ENCODE measurements at regions not wholly inside any gene's neighbourhood (a gene's known extent, or its start where the extent isn't known, plus 50 kb on each side); places are given as distances from the start of the nearest gene placed in this dataset.

DNA sequence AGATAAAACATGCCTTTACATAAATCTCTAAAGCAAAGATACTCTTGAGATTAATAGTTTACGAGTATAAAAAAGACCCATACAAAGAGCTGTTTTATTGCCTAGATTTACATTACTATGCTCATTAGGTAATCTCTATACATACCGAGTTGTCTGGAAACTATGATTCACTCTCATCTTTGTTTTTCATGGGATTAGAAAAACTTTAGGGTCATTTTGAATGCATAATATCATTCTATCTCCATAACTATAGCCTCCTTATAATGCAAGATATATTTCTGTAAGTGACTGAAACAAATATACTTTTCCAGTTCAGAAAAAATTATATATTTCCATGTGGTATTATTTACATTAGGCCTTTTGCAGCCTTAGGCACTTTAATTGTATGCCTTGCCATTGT, 1088.7 kb upstream of the ARRDC3 start:
- no peaks in the 10 kb centered on the region for H3K27me3 ChIP-seq (ENCODE audit: control insufficient read depth in 2 of 2, insufficient read depth in 1 of 2, low read length in 1 of 2)
- H3K4me1 ChIP-seq (ENCODE audit: control insufficient read depth in 2 of 2, insufficient read depth in 2 of 2, low read length in 2 of 2): no peaks in the 10 kb centered on the region
- WGBS: 94% methylated on average over 2 of the region's 2 CpGs
- H3K9me3 ChIP-seq (ENCODE audit: control insufficient read depth in 2 of 2, insufficient read depth in 1 of 2, low read length in 1 of 2): peaks cover 0 to 3% of the 10 kb centered on the region in 2 donors
- no peaks in the 10 kb centered on the region for H3K36me3 ChIP-seq (ENCODE audit: control insufficient read depth in 2 of 2, insufficient read depth in 2 of 2, low read length in 1 of 2)
- no peak overlapping the region for H3K4me3 ChIP-seq (ENCODE audit: low read length in 2 of 2)
- DNase-seq (ENCODE audit: low read depth in 6 of 9, low spot score in 9 of 9): no peak
- H3K27ac ChIP-seq (ENCODE audit: low read depth in 1 of 2, low read length in 1 of 2): no peak overlapping the region

DNA sequence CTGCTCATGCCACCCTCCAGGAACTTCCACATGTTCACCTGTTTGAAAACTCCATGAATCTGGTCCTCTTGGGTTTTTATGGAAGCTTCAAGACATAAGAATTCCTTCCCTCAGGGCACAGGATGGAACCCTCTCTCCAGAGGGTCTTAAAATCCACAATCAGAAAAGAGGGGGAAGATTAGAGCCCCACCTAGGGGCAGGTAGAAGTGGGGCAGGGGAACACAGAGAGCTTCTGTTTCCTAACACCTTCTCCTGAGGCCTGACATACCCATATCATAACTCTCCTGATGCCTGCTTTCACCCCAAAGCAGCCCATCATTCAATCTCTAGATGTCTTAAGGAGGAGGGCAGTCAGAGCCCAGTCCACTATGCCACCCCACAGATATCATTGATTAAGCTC, 1087.7 kb upstream of the ARRDC3 start:
- Histone ChIP-seq H3K27ac (ENCODE audit: low read depth in 1 of 2, low read length in 1 of 2) (no peak overlapping the region), H3K4me1 (ENCODE audit: control insufficient read depth in 2 of 2, insufficient read depth in 2 of 2, low read length in 2 of 2) (no peaks in the 10 kb centered on the region), H3K9me3 (ENCODE audit: control insufficient read depth in 2 of 2, insufficient read depth in 1 of 2, low read length in 1 of 2) (peaks cover 0 to 3% of the 10 kb centered on the region in 2 donors), H3K27me3 (ENCODE audit: control insufficient read depth in 2 of 2, insufficient read depth in 1 of 2, low read length in 1 of 2) (no peaks in the 10 kb centered on the region), H3K36me3 (ENCODE audit: control insufficient read depth in 2 of 2, insufficient read depth in 2 of 2, low read length in 1 of 2) (no peaks in the 10 kb centered on the region), H3K4me3 (ENCODE audit: low read length in 2 of 2) (no peak overlapping the region)
- no peak for DNase-seq (ENCODE audit: low read depth in 6 of 9, low spot score in 9 of 9)

- H3K27ac ChIP-seq (ENCODE audit: low read depth in 1 of 2, low read length in 1 of 2): no peak overlapping the region
- WGBS: 73% methylated on average over 4 of the region's 4 CpGs
Measured at GRCh38 chr5:92468295-92468694, 1085.2 kb upstream of the ARRDC3 start.

DNA sequence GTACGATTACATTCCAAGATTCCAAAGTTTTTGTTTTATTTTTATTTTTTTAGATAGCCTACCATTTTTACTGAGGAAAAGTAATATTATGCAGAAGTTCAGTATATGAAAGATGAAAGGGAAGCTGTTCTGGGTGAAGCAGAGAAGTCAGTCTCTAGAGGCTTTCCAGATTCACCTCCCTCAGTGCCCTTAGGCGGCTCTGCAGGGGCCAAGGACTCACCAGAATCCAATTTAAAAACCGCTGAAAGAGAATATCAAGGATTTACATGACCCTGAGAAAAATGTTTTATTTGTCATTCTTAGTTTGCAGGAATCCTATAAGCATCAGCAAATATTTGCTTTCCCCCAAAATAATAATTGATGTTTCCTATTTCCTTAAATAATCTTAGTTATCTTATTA, 1084.6 kb upstream of the ARRDC3 start:
- no peak for DNase-seq (ENCODE audit: low read depth in 6 of 9, low spot score in 9 of 9)
- no peaks in the 10 kb centered on the region for H3K27me3 ChIP-seq (ENCODE audit: control insufficient read depth in 2 of 2, insufficient read depth in 1 of 2, low read length in 1 of 2)
- no peaks in the 10 kb centered on the region for H3K36me3 ChIP-seq (ENCODE audit: control insufficient read depth in 2 of 2, insufficient read depth in 2 of 2, low read length in 1 of 2)
- H3K27ac ChIP-seq (ENCODE audit: low read depth in 1 of 2, low read length in 1 of 2): no peak overlapping the region
- no peaks in the 10 kb centered on the region for H3K9me3 ChIP-seq (ENCODE audit: control insufficient read depth in 2 of 2, insufficient read depth in 1 of 2, low read length in 1 of 2)
- 79% methylated on average over 3 of the region's 3 CpGs for WGBS
- H3K4me1 ChIP-seq (ENCODE audit: control insufficient read depth in 2 of 2, insufficient read depth in 2 of 2, low read length in 2 of 2): no peaks in the 10 kb centered on the region
- H3K4me3 ChIP-seq (ENCODE audit: low read length in 2 of 2): no peak overlapping the region

More at GRCh38 chr5:92468295-92468694, 1085.2 kb upstream of the ARRDC3 start:
- no peaks in the 10 kb centered on the region for H3K36me3 ChIP-seq (ENCODE audit: control insufficient read depth in 2 of 2, insufficient read depth in 2 of 2, low read length in 1 of 2)
- H3K4me1 ChIP-seq (ENCODE audit: control insufficient read depth in 2 of 2, insufficient read depth in 2 of 2, low read length in 2 of 2): no peaks in the 10 kb centered on the region
- H3K9me3 ChIP-seq (ENCODE audit: control insufficient read depth in 2 of 2, insufficient read depth in 1 of 2, low read length in 1 of 2): no peaks in the 10 kb centered on the region
- no peaks in the 10 kb centered on the region for H3K27me3 ChIP-seq (ENCODE audit: control insufficient read depth in 2 of 2, insufficient read depth in 1 of 2, low read length in 1 of 2)
- no peak overlapping the region for H3K4me3 ChIP-seq (ENCODE audit: low read length in 2 of 2)
- DNase-seq (ENCODE audit: low read depth in 6 of 9, low spot score in 9 of 9): no peak

GRCh38 chr5:92460505-92460904, 1077.4 kb upstream of the ARRDC3 start:
- no peaks in the 10 kb centered on the region for H3K36me3 ChIP-seq (ENCODE audit: control insufficient read depth in 2 of 2, insufficient read depth in 2 of 2, low read length in 1 of 2)
- DNase-seq (ENCODE audit: low read depth in 6 of 9, low spot score in 9 of 9): no peak
- 76% methylated on average over 2 of the region's 2 CpGs for WGBS
- no peaks in the 10 kb centered on the region for H3K4me1 ChIP-seq (ENCODE audit: control insufficient read depth in 2 of 2, insufficient read depth in 2 of 2, low read length in 2 of 2)
- no peaks in the 10 kb centered on the region for H3K27me3 ChIP-seq (ENCODE audit: control insufficient read depth in 2 of 2, insufficient read depth in 1 of 2, low read length in 1 of 2)
- H3K4me3 ChIP-seq (ENCODE audit: low read length in 2 of 2): no peak overlapping the region
- no peaks in the 10 kb centered on the region for H3K9me3 ChIP-seq (ENCODE audit: control insufficient read depth in 2 of 2, insufficient read depth in 1 of 2, low read length in 1 of 2)
- no peak overlapping the region for H3K27ac ChIP-seq (ENCODE audit: low read depth in 1 of 2, low read length in 1 of 2)

GRCh38 chr5:92459654-92460053, 1076.5 kb upstream of the ARRDC3 start:
- no peak overlapping the region for H3K4me3 ChIP-seq (ENCODE audit: low read length in 2 of 2)
- H3K27ac ChIP-seq (ENCODE audit: low read depth in 1 of 2, low read length in 1 of 2): no peak overlapping the region
- H3K27me3 ChIP-seq (ENCODE audit: control insufficient read depth in 2 of 2, insufficient read depth in 1 of 2, low read length in 1 of 2): no peaks in the 10 kb centered on the region
- no peaks in the 10 kb centered on the region for H3K4me1 ChIP-seq (ENCODE audit: control insufficient read depth in 2 of 2, insufficient read depth in 2 of 2, low read length in 2 of 2)
- no peaks in the 10 kb centered on the region for H3K9me3 ChIP-seq (ENCODE audit: control insufficient read depth in 2 of 2, insufficient read depth in 1 of 2, low read length in 1 of 2)
- WGBS: 89% methylated on average over 1 of the region's 1 CpG
- DNase-seq (ENCODE audit: low read depth in 6 of 9, low spot score in 9 of 9): no peak
- no peaks in the 10 kb centered on the region for H3K36me3 ChIP-seq (ENCODE audit: control insufficient read depth in 2 of 2, insufficient read depth in 2 of 2, low read length in 1 of 2)

DNA sequence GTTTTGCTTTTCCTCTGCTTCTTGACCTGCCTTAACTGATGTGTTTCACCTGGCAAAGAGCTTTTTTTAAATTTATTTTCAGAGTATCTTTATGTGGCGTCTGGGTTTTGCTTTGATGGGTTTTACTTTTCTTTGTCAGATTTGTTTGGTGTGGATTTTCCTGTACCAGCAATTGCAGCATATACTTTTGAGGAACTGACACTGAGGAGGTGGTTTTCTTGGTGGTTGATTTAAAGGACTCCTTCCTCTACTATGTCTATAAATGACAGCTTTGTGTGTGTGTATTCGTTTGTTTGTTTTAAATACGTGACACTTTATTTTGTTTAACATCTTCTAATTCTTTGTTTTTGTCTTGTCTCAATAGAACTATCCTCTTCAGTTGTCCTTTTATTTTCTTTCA, 1071.9 kb upstream of the ARRDC3 start:
- no peaks in the 10 kb centered on the region for H3K9me3 ChIP-seq (ENCODE audit: control insufficient read depth in 2 of 2, insufficient read depth in 1 of 2, low read length in 1 of 2)
- H3K27me3 ChIP-seq (ENCODE audit: control insufficient read depth in 2 of 2, insufficient read depth in 1 of 2, low read length in 1 of 2): no peaks in the 10 kb centered on the region
- WGBS: 18% methylated on average over 3 of the region's 3 CpGs
- H3K27ac ChIP-seq (ENCODE audit: low read depth in 1 of 2, low read length in 1 of 2): no peak overlapping the region
- H3K36me3 ChIP-seq (ENCODE audit: control insufficient read depth in 2 of 2, insufficient read depth in 2 of 2, low read length in 1 of 2): no peaks in the 10 kb centered on the region
- no peaks in the 10 kb centered on the region for H3K4me1 ChIP-seq (ENCODE audit: control insufficient read depth in 2 of 2, insufficient read depth in 2 of 2, low read length in 2 of 2)
- H3K4me3 ChIP-seq (ENCODE audit: low read length in 2 of 2): no peak overlapping the region
- DNase-seq (ENCODE audit: low read depth in 6 of 9, low spot score in 9 of 9): no peak

GRCh38 chr5:92444888-92445287, 1061.8 kb upstream of the ARRDC3 start:
- WGBS: 87% methylated on average over 2 of the region's 2 CpGs
- no peaks in the 10 kb centered on the region for H3K4me1 ChIP-seq (ENCODE audit: control insufficient read depth in 2 of 2, insufficient read depth in 2 of 2, low read length in 2 of 2)
- H3K27ac ChIP-seq (ENCODE audit: low read depth in 1 of 2, low read length in 1 of 2): no peak overlapping the region
- no peaks in the 10 kb centered on the region for H3K27me3 ChIP-seq (ENCODE audit: control insufficient read depth in 2 of 2, insufficient read depth in 1 of 2, low read length in 1 of 2)
- H3K4me3 ChIP-seq (ENCODE audit: low read length in 2 of 2): no peak overlapping the region
- no peak for DNase-seq (ENCODE audit: low read depth in 6 of 9, low spot score in 9 of 9)
- no peaks in the 10 kb centered on the region for H3K9me3 ChIP-seq (ENCODE audit: control insufficient read depth in 2 of 2, insufficient read depth in 1 of 2, low read length in 1 of 2)
- no peaks in the 10 kb centered on the region for H3K36me3 ChIP-seq (ENCODE audit: control insufficient read depth in 2 of 2, insufficient read depth in 2 of 2, low read length in 1 of 2)

DNA sequence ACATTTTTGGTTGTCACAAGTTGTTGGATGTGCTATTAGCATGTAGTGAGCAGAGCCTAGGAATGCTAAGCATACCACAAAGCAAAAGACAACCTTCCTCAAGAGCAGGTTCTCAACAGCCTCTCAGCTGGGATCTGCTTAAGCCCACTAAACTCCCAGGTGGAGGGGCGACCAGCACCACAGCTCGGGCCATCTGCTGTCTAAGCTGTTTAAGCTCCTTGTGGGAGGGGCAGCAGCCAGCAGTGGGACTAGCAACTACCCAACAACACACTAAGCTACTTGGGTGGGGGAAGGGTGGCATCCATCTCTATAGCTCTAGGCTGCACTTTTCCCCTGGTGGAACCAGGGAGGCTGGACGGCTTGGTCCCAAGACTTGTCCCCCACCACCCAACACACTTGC, 1052.7 kb upstream of the ARRDC3 start:
- H3K27me3 ChIP-seq (ENCODE audit: control insufficient read depth in 2 of 2, insufficient read depth in 1 of 2, low read length in 1 of 2): no peaks in the 10 kb centered on the region
- H3K9me3 ChIP-seq (ENCODE audit: control insufficient read depth in 2 of 2, insufficient read depth in 1 of 2, low read length in 1 of 2): peaks cover 0 to 9% of the 10 kb centered on the region in 2 donors
- H3K36me3 ChIP-seq (ENCODE audit: control insufficient read depth in 2 of 2, insufficient read depth in 2 of 2, low read length in 1 of 2): no peaks in the 10 kb centered on the region
- no peaks in the 10 kb centered on the region for H3K4me1 ChIP-seq (ENCODE audit: control insufficient read depth in 2 of 2, insufficient read depth in 2 of 2, low read length in 2 of 2)
- H3K27ac ChIP-seq (ENCODE audit: low read depth in 1 of 2, low read length in 1 of 2): no peak overlapping the region
- no peak for DNase-seq (ENCODE audit: low read depth in 6 of 9, low spot score in 9 of 9)
- H3K4me3 ChIP-seq (ENCODE audit: low read length in 2 of 2): no peak overlapping the region
- 93% methylated on average over 3 of the region's 3 CpGs for WGBS

- Histone ChIP-seq H3K36me3 (ENCODE audit: control insufficient read depth in 2 of 2, insufficient read depth in 2 of 2, low read length in 1 of 2) (no peaks in the 10 kb centered on the region), H3K9me3 (ENCODE audit: control insufficient read depth in 2 of 2, insufficient read depth in 1 of 2, low read length in 1 of 2) (peaks cover 0 to 6% of the 10 kb centered on the region in 2 donors), H3K4me3 (ENCODE audit: low read length in 2 of 2) (no peak overlapping the region), H3K27ac (ENCODE audit: low read depth in 1 of 2, low read length in 1 of 2) (no peak overlapping the region), H3K4me1 (ENCODE audit: control insufficient read depth in 2 of 2, insufficient read depth in 2 of 2, low read length in 2 of 2) (no peaks in the 10 kb centered on the region), H3K27me3 (ENCODE audit: control insufficient read depth in 2 of 2, insufficient read depth in 1 of 2, low read length in 1 of 2) (no peaks in the 10 kb centered on the region)
- 79% methylated on average over 3 of the region's 3 CpGs for WGBS
- no peak for DNase-seq (ENCODE audit: low read depth in 6 of 9, low spot score in 9 of 9)
Measured at GRCh38 chr5:92429646-92430045, 1046.5 kb upstream of the ARRDC3 start.
